ENCODE measurements at regions not wholly inside any gene's neighbourhood (a gene's known extent, or its start where the extent isn't known, plus 50 kb on each side); places are given as distances from the start of the nearest gene placed in this dataset.

DNA sequence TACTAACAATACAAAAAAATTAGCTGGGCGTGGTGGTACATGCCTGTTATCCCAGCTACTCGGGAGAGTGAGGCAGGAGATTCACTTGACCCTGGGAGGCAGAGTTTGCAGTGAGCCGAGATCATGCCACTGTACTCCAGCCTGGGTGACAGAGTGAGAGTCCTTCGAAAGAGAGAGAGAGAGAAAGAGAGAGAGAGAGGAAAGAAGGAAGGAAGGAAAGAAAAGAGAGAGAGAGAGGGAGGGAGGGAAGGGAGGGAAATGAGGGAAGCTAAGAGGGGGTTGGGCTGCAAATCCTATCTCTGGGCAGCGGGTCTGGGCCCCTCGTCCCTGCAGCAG is 59.9 kb upstream of the TFRC start:
- ATAC-seq: no peak
- TF ChIP-seq CSDC2 (CRISPR knock-in tag; IDR thresholded peaks at IDR 0.05) (no peak), ZNF565 (CRISPR knock-in tag; conservative IDR thresholded peaks at IDR 0.05; ENCODE audit: low read depth) (no peak), OSR1 (CRISPR knock-in tag; IDR thresholded peaks at IDR 0.05) (no peak)
- TF ChIP-seq, protein P1, sequence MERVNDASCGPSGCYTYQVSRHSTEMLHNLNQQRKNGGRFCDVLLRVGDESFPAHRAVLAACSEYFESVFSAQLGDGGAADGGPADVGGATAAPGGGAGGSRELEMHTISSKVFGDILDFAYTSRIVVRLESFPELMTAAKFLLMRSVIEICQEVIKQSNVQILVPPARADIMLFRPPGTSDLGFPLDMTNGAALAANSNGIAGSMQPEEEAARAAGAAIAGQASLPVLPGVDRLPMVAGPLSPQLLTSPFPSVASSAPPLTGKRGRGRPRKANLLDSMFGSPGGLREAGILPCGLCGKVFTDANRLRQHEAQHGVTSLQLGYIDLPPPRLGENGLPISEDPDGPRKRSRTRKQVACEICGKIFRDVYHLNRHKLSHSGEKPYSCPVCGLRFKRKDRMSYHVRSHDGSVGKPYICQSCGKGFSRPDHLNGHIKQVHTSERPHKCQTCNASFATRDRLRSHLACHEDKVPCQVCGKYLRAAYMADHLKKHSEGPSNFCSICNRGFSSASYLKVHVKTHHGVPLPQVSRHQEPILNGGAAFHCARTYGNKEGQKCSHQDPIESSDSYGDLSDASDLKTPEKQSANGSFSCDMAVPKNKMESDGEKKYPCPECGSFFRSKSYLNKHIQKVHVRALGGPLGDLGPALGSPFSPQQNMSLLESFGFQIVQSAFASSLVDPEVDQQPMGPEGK (CRISPR knock-in tag; IDR thresholded peaks at IDR 0.05; ENCODE audit: borderline replicate concordance): no peak

DNA sequence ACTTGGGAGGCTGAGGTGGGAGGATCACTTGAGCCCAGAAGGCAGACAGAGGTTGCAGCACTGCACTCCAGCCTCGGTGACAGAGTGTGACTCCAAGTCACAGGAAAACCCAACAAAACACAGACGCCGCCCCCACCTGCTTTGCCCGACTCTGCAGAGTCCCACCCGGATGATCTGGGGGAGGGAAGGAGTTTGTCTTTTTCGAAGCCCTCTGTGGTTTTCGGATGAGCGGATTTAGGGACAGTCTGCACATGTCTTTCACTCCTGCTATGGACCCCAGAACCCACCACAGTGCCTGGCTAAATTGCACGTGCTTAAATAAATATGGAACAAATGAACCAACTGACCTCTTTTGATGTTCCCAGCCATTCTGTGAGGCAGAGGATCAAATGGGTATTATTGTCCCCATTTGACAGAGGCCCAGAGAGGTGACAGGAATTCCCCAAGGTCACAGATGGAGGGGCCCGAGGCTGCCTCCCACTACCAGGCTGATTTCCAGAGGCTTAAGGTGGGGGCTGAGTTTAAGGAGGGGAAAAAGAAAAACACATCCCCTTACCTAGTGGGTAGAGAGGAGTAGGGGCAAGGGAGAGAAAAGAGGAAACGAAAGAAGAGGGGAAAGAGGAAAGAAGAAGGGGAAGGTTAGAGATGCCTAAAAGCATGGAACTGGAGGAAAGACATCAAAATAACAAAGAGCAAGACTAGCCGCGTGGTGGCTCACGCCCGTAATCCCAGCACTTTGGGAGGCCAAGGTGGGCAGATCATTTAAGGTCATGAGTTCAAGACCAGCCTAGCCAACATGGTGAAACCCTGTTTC is 59.4 kb upstream of the TFRC start:
- TF ChIP-seq ESRRG (CRISPR knock-in tag; IDR thresholded peaks at IDR 0.05) (no peak), BACH2 (CRISPR knock-in tag; IDR thresholded peaks at IDR 0.05; ENCODE audit: borderline replicate concordance) (no peak), TCF4 (CRISPR knock-in tag; IDR thresholded peaks at IDR 0.05; ENCODE audit: borderline replicate concordance) (no peak), ARNTL (CRISPR knock-in tag; IDR thresholded peaks at IDR 0.05; ENCODE audit: borderline replicate concordance, low read depth) (no peak), ZFP30 (CRISPR knock-in tag; IDR thresholded peaks at IDR 0.05) (no peak), CSDC2 (CRISPR knock-in tag; IDR thresholded peaks at IDR 0.05) (no peak), ZNF70 (CRISPR knock-in tag; IDR thresholded peaks at IDR 0.05) (no peak)
- no peak for ATAC-seq

DNA sequence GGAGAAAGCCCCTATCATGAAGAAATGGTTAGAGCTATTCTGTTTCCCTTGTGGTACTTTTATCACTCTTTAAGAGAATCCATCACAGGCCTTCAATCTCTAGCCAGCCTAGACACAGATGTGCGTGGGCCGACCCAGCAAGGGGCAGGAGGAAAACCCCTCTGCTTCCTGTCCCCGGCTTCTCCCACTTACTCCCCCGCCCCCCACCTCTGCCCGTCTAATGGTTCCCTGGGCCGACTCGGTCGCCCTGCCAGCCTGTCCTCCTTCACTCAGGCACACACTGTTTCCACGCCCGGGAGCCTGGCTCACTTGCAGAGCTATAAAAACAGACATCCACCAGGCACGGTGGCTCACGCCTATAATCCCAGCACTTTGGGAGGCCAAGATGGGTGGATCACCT is 58.3 kb upstream of the TFRC start:
- TF ChIP-seq ZFP3 (CRISPR knock-in tag; IDR thresholded peaks at IDR 0.05) (no peak), ISL1 (CRISPR knock-in tag; IDR thresholded peaks at IDR 0.05) (no peak), SNAI2 (CRISPR knock-in tag; IDR thresholded peaks at IDR 0.05) (no peak), RARB (CRISPR knock-in tag; IDR thresholded peaks at IDR 0.05) (no peak), CSDC2 (CRISPR knock-in tag; IDR thresholded peaks at IDR 0.05) (no peak), OSR1 (CRISPR knock-in tag; IDR thresholded peaks at IDR 0.05) (no peak), TCF4 (CRISPR knock-in tag; IDR thresholded peaks at IDR 0.05; ENCODE audit: borderline replicate concordance) (no peak), ZFP30 (CRISPR knock-in tag; IDR thresholded peaks at IDR 0.05) (no peak), ZC3H10 (CRISPR knock-in tag; IDR thresholded peaks at IDR 0.05) (no peak), ESRRG (CRISPR knock-in tag; IDR thresholded peaks at IDR 0.05) (no peak), ZNF8 (CRISPR knock-in tag; IDR thresholded peaks at IDR 0.05) (no peak), GLIS3 (CRISPR knock-in tag; IDR thresholded peaks at IDR 0.05) (no peak), TOX (CRISPR knock-in tag; IDR thresholded peaks at IDR 0.05; ENCODE audit: borderline replicate concordance) (no peak), ZNF565 (CRISPR knock-in tag; conservative IDR thresholded peaks at IDR 0.05; ENCODE audit: low read depth) (no peak), ARNTL (CRISPR knock-in tag; IDR thresholded peaks at IDR 0.05; ENCODE audit: borderline replicate concordance, low read depth) (no peak)
- TF ChIP-seq, protein P2, sequence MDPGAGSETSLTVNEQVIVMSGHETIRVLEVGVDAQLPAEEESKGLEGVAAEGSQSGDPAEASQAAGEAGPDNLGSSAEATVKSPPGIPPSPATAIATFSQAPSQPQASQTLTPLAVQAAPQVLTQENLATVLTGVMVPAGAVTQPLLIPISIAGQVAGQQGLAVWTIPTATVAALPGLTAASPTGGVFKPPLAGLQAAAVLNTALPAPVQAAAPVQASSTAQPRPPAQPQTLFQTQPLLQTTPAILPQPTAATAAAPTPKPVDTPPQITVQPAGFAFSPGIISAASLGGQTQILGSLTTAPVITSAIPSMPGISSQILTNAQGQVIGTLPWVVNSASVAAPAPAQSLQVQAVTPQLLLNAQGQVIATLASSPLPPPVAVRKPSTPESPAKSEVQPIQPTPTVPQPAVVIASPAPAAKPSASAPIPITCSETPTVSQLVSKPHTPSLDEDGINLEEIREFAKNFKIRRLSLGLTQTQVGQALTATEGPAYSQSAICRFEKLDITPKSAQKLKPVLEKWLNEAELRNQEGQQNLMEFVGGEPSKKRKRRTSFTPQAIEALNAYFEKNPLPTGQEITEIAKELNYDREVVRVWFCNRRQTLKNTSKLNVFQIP (CRISPR knock-in tag; IDR thresholded peaks at IDR 0.05; ENCODE audit: borderline replicate concordance, low read depth): no peak
- TF ChIP-seq, protein P3, sequence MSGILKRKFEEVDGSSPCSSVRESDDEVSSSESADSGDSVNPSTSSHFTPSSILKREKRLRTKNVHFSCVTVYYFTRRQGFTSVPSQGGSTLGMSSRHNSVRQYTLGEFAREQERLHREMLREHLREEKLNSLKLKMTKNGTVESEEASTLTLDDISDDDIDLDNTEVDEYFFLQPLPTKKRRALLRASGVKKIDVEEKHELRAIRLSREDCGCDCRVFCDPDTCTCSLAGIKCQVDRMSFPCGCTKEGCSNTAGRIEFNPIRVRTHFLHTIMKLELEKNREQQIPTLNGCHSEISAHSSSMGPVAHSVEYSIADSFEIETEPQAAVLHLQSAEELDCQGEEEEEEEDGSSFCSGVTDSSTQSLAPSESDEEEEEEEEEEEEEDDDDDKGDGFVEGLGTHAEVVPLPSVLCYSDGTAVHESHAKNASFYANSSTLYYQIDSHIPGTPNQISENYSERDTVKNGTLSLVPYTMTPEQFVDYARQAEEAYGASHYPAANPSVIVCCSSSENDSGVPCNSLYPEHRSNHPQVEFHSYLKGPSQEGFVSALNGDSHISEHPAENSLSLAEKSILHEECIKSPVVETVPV (CRISPR knock-in tag; IDR thresholded peaks at IDR 0.05): no peak
- TF ChIP-seq, protein P4, sequence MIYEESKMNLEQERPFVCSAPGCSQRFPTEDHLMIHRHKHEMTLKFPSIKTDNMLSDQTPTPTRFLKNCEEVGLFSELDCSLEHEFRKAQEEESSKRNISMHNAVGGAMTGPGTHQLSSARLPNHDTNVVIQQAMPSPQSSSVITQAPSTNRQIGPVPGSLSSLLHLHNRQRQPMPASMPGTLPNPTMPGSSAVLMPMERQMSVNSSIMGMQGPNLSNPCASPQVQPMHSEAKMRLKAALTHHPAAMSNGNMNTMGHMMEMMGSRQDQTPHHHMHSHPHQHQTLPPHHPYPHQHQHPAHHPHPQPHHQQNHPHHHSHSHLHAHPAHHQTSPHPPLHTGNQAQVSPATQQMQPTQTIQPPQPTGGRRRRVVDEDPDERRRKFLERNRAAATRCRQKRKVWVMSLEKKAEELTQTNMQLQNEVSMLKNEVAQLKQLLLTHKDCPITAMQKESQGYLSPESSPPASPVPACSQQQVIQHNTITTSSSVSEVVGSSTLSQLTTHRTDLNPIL (CRISPR knock-in tag; IDR thresholded peaks at IDR 0.05; ENCODE audit: low read depth): no peak
- TF ChIP-seq, protein P5, sequence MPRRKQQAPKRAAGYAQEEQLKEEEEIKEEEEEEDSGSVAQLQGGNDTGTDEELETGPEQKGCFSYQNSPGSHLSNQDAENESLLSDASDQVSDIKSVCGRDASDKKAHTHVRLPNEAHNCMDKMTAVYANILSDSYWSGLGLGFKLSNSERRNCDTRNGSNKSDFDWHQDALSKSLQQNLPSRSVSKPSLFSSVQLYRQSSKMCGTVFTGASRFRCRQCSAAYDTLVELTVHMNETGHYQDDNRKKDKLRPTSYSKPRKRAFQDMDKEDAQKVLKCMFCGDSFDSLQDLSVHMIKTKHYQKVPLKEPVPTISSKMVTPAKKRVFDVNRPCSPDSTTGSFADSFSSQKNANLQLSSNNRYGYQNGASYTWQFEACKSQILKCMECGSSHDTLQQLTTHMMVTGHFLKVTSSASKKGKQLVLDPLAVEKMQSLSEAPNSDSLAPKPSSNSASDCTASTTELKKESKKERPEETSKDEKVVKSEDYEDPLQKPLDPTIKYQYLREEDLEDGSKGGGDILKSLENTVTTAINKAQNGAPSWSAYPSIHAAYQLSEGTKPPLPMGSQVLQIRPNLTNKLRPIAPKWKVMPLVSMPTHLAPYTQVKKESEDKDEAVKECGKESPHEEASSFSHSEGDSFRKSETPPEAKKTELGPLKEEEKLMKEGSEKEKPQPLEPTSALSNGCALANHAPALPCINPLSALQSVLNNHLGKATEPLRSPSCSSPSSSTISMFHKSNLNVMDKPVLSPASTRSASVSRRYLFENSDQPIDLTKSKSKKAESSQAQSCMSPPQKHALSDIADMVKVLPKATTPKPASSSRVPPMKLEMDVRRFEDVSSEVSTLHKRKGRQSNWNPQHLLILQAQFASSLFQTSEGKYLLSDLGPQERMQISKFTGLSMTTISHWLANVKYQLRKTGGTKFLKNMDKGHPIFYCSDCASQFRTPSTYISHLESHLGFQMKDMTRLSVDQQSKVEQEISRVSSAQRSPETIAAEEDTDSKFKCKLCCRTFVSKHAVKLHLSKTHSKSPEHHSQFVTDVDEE (CRISPR knock-in tag; IDR thresholded peaks at IDR 0.05): no peak
- no peak for ATAC-seq

Measured in SK-N-SH treated with all-trans-retinoic acid at 6 μM for 48 hours (cell line).